ENCODE measurements at regions not wholly inside any gene's neighbourhood (a gene's known extent, or its start where the extent isn't known, plus 50 kb on each side); places are given as distances from the start of the nearest gene placed in this dataset.
"Not testable (repeated sequence)": the region's sequence is repeated elsewhere in the genome, so short reads cannot be mapped to it uniquely, and the experiment has no call there.

DNA sequence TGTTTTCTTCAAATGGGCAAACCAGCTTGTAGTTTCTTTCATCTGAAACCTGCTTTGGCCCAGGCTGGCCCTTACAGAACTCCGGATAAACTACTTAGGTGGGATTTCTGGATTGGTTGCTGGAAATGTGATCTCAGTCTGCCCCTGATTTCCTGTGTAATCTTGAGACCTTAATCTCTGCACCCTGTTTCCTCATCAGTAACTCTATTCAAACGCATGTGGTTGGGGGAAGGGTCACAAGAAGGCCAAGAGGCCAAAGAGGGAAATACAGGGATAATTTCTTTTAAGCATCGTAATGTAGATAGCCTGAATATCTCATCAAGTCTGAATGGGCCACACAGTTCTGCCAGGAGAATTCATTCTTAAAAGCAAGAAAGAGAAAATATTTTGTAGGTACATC, 483.6 kb downstream of the LTN1 start:
- no peak for DNase-seq

DNA sequence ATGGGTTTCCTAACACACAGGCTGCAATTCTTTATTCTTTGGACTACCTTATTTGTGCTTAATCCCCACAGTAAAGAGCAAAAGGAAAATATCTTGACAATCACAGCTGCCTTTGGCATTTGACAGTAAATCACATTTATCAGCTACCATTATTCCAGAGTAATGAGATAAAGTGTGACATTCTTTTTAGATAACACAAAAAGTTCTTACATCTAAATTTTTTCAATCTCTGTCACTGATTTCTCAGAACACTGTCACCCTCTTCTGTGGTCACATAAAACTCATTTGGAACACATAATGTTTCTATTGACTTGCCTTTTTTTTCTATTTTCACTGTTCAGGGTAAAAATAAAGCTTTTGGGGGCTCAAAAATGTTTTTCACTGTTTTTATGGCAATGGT, 484.6 kb downstream of the LTN1 start:
- DNase-seq = no peak

DNA sequence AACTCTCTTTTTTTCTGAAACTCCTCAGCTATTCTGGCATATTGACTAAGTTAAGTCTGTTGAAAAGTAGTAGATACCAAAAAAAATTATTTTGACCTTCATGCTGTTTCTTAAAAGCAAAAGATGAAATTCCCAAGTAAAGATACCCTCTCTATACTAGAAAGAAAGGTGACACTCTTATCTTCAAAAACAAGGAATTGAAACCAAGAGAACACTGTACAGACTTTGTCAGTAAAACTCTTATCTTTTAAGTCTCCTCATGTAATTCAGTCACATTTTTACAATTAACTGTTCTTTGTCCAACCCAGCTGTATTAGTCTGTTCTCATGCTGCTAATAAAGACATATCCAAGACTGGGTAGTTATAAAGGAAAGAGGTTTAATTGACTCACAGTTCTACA, 496.2 kb downstream of the LTN1 start:
- DNase-seq = no peak

DNA sequence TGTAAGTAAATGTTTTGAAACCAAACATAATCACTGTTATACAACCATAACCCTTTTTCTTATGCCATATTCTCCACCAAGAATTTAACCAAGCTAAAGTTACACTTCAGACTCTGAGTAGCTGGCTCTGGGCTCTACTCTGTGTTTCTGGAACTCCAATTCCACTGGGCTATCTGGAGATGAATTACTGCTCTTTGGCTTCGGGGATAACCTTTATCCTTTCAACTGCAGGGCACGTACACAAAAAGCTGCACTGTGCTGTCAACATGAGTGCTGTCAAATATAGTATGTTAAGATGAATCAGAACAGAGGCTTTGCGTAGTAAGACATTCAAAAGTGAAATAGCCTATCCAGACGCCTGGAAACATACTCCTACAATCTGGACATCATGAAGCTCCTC, 500.6 kb downstream of the LTN1 start:
- DNase-seq = no peak

DNA sequence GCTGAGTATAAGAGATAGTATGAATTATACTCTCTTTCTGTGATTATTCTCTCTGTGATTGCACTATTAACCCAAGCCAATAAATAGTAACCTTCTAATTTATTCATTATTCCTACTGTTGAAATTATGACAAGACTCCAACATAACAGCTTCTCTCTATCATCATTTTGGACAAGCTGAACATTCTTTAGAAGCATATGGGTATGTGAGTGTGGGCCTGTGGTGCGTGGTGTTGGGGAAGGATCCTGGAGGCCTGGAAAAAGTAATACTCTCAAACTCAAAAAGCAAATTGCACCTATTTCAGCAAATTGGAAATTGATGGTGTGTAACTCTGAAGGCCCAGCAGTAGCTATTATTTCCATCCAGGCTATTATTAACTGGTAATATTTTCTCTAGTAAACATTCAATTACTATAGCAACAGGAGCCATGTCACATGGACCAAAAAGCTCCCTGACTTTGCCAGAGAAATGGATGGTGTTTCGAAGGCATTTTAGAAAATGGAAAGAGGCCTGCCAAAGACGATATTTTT, 502.8 kb downstream of the LTN1 start:
- DNase-seq = no peak

DNA sequence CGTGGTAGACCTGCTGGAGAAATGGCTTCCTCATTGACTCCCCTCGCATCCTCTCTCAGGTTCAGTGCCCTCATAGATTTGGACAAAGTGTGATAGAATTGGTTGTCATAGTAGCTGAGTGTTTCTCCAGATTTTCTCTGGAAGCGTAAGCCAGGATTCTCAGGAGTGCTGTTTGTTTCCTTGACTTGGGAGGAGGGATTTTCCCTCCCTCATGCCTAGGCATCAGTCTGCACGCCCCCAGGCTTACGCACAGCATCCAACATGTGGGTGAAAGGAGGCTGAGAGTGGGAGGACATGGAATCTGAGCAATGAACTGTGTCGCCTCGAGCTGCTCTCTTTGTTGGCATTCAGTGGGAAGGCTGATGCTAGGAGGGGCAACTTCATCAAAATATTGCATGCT, 503.5 kb downstream of the LTN1 start:
- DNase-seq = no peak

DNA sequence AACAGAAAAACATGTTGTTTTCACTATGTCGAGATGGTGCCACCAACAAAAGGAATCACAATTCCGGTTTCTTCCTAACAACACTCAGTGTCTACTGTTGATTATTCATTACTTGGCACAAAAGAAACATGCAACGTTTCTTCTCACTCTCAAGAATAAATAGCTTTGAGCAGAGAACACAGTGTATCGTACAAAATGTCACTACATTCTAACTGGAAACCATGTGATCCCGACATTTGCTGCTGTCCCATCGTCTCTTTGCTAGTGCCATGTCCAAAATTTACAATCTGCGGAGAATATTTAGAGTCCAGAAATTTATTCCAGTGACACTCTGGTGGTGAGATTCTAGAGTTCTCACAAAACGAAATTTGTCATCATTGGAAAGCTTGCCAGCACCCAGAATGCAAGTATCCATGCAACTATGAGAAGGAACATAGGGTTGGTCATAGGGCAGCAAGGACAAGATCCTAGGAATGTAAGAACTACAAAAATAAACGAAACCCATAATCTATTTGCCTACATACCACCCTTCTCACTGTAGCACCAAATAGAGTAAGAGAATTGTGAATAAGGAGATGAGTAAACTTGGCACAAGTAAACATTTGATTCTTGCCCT, 505.1 kb downstream of the LTN1 start:
- no peak for DNase-seq

DNA sequence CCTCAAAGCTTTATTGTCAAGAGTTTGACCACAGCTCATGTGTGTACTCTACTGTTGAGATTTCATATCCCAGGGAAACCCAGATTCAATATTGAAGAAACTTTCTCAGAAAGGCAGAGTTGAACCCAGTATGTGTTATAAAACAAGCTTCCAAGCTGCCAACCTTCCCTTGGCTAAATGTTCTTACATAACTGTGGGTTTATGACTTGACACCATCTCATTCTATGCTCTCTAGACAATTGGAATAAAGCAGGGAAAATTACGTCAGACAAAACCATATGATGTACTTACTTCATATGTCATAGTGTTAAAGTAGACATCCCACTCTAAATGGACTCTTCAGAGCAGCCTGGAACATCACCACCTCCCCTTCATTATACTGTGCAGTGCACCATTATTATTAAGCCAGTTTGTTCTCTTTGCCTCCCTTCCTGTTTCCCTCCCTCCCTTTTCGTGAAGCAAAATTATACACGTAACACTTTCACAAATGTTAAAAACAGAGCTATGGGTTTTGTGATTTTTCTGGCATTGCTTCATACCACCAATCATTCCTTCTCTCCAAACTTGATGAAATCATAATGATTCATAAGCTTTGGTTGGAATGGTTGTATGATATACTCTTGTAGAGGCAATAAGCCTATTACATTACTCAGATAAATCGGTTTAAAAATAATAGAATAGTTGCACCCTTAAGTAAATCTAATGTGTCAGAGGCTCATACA, 507.2 kb downstream of the LTN1 start:
- DNase-seq = no peak

DNA sequence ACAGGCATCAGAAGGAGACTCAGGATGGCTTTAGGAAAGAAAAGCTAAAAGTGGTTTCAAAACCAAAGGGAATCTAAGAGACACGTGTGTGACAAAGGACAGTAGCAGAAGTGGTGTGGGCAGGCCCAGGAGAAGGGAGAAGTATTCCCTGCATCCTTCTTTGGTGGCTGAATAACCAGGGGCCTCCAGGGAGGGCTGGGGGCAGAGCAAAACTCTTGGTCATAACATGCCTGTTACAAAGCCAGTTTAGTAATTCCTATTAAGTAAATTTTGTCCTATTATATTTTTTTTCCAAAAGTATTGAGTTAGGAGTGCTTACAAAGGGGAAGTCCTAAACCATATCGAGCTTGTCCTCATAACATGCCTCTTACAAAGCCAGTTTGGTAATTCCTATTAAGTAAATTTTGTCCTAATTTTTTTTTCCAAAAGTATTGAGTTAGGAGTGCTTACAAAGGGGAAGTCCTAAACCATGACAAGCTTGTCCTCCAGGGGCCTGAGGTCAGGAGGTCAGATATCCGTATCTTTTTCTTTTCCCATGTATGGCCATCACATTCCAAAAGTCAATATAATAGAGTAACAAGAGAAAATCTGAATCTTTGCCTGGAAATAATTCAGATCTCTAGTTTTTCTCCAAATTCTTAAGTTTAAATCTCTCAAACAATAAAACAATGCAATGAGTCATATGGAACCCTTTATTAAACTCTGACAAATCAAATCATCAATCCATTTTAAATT, 509.2 kb downstream of the LTN1 start:
- no peak for DNase-seq

DNA sequence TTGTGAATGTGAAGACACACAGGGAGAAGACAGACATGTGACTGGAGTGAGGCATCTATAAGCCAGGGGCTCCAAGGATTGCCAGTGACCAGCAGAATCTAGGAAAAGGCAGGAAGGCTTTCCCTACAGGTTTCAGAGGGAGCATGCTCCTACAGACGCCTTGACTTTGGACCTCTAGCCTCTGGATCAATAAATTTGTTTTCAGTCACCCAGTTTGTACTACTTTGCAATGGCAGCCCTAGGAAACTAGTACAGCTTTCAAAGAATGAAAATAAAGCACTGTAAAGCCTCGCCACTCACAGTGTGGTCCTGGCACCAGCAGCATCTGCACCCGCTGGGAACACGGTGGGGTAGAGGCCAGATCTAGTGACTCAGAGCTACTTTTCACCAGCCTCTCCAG, 510.0 kb downstream of the LTN1 start:
- no peak for DNase-seq

DNA sequence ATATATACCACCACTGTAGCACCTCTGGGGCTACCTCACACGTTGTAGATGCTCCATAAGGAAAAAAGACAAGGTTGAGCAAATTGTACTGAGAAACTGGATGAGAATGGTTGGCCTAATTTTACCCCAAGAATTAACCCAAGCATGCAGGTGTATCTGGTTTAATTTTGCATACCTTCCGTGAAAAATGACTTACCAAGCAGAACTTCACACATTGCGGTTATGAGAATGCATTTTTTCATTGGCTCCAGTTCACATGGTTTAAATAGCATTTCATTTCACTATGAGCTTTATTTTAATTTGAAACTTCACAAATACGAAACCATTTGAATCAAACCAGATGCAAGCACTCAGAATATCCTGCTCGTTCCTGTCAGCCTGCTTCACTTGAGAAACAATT, 512.2 kb downstream of the LTN1 start:
- no peak for DNase-seq

DNA sequence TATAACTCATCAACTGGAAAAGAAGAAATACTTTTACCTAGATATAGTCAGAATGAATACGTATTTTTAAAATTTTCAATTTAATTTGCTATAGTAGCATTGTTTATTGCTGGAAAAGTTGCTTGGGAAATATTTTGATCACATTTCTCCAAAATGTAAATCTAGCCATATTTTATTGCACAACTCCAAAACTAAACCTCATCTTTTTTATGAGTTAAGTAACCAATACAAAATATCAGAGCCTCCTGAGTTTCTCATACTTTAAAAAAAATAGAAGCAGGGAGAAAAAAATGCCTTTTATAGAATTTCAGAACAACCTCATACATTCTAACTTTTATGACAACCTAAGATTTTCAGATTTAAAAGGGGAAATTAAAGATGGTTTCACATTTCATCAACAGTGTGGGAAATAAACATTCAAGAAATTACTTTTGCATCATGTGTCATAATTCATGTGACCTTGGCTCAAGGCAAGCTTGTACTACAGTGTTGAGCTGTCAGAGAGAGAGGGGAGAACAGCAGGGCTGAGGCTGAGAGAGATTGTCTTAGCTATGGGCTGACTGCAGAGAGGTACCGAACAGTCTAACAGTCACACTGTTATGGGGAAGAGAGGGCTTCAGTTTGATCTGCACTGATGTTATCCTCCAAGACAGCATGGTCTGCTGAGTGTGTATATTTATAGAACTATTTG, 519.0 kb downstream of the LTN1 start:
- DNase-seq = no peak

DNA sequence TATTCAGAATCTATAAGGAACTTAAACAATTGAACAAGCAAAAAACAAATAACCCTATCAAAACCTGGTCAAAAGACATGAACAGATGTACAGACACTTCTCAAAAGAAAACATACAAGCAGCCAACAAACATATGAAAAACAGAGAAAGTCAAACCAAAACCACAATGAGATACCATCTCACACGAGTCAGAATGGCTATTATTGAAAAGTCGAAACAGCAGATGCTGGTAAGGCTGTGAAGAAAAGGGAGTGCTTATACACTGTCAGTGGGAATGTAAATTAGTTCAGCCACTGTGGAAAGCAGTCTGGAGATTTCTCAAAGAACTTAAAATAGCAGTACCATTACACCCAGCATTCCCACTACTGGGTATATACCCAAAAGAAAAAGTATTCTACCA, 520.1 kb downstream of the LTN1 start:
- DNase-seq = not testable (repeated sequence)

DNA sequence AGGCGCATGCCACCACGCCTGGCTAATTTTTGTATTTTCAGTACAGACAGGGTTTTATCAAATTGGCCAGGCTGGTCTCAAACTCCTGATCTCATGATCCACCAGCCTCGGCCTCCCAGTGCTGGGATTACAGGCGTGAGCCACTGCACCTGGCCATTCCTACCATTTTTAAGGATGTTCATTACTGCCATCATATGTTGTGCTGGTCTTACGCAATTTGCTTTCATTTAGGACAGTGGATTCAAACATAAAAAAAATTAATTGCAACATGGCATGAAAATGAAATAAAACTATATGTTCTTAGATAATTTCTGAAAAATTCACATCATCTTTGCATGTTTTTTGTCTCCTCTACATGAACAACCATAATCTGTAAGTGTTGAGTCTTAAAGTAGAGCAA, 527.7 kb downstream of the LTN1 start:
- DNase-seq = no peak

DNA sequence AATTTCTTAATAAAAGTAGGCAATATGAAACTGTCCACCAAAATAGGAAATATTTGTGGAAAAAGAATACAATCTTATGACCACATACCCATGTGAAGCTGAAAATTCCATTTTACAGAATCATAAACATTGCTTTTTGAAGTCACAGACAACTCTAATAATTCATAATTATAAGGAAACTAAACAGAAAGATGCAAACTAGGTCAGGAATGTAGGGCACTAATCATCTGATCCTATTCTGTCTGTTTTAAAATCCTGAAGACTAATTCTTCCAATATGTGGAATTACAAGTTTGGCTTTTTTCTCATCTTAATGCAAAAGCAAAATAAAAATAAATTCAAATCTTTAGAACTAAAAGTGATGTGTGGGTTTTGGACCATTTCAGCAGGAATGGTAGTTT, 528.6 kb downstream of the LTN1 start:
- DNase-seq = no peak

DNA sequence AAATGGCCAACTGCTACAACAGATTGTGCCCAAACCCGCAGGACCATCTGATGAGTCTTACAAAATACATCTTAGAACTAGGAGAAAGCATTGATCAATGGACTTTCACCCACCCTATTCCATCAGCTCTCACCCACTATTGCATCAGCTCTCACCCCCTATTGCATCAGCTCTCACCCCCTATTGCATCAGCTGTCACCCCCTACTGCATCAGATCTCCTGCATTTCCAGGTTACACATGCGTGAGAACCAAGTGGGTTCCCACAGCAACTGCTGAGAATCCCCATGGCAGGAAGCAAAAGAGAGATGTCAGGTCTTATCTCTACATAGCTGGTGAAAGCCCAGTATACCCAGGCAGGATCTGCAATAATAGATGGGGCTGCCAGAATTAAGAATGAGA, 533.5 kb downstream of the LTN1 start:
- no peak for DNase-seq

DNA sequence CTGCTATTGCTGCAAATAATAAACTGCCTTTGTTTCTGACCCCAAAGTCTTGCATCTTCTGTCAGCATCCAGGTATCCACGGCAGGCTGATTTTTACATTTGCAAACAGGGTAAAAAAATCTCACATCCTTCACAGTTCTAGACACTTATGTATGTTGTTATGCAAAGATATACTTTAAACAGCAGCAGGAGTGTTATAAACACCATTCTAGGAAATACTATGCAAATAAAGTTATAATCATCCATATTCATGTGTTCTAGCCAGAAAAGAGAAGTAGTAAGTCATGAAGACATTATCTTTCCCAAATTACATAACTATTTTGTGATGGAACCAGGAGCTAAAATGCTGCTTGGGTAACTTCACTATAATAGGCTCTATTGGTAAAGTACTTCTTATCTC, 534.2 kb downstream of the LTN1 start:
- no peak for DNase-seq

DNA sequence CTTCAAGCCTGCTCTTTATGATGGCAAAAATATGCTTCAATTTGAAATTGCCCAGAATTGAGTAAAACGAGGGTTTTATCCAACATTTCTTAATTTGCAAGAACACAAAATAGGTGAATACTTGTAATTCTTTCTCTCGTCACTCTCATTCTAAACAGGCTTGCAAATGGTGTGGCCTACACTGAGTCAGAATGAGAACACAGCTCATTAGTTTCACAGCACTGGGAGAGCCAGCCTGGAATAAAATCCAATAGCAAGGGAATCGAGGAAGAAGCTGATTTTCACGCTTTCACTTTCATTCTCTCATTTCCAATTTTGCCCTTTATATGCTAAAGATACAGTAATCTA, 537.5 kb downstream of the LTN1 start:
- no peak for DNase-seq

DNA sequence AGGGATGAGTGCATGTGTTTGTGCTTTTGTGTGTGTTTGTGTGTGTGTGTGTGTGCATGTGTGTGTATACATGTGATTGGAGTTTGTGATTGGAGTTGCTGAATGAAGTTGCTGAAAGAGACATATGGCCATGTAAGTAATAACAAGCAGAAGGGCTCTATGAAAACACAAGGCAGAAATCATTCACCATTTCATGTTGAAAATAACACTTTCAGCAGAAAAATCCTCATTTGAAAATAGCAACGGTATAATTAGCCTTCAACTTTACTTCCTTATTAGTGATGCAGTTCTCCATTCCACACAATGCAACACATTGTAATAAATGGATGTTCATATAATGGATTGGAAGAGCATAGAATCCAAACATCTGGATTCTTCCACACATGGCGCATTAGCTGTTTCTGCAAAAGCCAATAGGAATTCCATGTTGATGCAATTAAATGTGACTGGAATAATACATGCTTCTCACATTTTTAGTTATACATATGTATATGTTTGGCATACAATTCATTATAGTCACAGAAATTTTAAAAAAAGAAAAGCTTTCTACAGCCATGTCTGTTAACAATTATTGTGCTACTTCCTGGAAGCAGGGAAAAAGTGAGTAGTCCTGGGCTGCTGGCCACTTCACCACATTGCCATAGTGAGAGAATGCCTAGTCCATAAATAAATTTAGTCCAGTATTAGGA, 538.0 kb downstream of the LTN1 start:
- no peak for DNase-seq

DNA sequence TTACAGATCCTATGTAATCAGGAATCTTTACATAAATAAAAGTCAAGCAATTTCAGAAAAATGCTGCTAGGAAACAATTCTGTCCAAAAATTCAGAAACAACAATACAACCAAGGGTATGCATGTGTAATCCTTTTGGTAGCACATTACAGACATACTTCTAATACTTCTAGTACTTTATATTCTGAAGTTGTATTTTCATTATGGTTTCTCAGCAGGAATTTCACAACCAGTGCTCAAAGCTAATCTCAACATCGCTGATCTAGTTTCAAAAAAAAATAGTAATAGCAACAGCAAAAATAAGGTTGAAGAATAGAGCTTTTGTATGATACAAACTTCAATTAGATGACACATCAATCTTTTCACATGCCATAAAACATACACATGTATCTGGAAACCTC, 545.2 kb downstream of the LTN1 start:
- DNase-seq = no peak

DNA sequence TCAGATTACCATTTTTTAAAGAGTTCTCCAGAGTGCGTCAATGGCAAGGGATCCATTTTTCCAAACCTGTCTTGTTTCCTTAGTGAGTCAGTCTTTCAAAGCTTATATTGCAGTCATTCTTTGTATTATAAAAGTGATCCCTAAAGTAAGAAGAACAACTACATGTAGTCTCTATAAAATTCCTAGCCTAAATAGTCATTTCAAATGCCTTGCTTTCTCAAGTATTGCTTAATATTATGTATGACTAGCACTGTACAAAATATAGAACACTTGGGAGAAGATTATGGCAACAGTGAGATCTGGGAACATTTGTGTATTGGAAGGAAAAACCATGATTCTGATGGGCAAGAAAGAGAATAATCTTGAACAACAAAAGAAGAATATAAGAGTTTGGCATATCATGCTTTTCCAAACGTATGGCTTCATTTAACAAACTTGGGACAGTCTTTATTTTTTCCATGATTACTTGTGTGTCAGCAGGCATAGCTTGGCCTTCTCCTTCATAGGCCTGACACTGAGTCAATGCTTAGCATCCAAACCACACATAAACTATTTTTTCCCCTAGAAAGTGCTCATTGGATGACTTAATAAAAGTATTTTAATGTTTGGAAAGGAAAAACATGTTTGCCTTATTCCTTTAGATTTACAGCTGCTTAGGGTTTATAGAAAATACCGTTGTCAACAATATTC, 547.4 kb downstream of the LTN1 start:
- DNase-seq = no peak

DNA sequence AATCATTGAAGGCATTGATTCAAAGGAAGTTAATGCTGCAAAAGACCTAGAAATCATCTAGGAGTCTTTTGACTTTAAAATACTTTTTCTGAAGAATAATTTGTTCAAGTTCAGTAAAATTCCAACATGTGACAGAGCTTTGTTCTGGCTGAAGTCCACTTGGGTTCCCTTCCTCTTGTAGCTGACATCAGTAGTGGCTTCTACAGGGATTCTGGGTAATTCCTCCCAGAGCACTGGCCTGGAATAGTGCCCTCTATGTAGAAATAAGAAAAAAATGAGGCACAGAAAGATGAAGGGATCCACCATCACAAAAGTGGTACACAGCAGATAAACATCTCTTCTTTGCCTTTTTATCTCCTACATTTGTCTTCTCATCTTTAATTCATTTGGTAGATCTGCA, 548.1 kb downstream of the LTN1 start:
- DNase-seq = no peak

Measured in NK-92 treated with Interleukin-12 subunit alpha and Interleukin-12 subunit beta, amount 100 ng/mL, for 24 hours (cell line).